ENCODE measurements at regions not wholly inside any gene's neighbourhood (a gene's known extent, or its start where the extent isn't known, plus 50 kb on each side); places are given as distances from the start of the nearest gene placed in this dataset.

GRCh38 chr2:200208041-200208440, 98.5 kb upstream of the SPATS2L start:
- Histone ChIP-seq H3K27me3 (replicated peaks in 1 of 7) (peaks cover 0 to 8% (median 0%) of the 10 kb centered on the region in 7 donors), H3K4me1 (no peaks in the 10 kb centered on the region), H3K27ac (no peak overlapping the region), H3K4me3 (no peak overlapping the region), H3K9me3 (peaks cover 0 to 15% (median 3%) of the 10 kb centered on the region in 8 donors), H3K36me3 (no peaks in the 10 kb centered on the region)
- DNase-seq = no peak
- 43 to 66% (median 62%) methylated on average over 3 of the region's 3 CpGs for WGBS, 5 donors
- intact Hi-C loops (cut with DNase I; ENCODE audit: low total_unique reads) = no loop called here
- TF ChIP-seq POLR2A (IDR thresholded peaks at IDR 0.05) (no peak), CTCF (IDR thresholded peaks at IDR 0.05 in 8 of 11, conservative IDR thresholded peaks at IDR 0.05 in 3 of 11) (no peak), POLR2AphosphoS5 (IDR thresholded peaks at IDR 0.05) (no peak)

- 86 to 91% (median 89%) methylated on average over 22 of the region's 22 CpGs for WGBS, 5 donors
- DNase-seq = no peak
- H3K27ac ChIP-seq = no peak overlapping the region
- peaks cover 0 to 15% (median 3%) of the 10 kb centered on the region in 8 donors for H3K9me3 ChIP-seq
- peaks cover 0 to 13% (median 0%) of the 10 kb centered on the region in 7 donors for H3K27me3 ChIP-seq (replicated peaks in 1 of 7)
- intact Hi-C loops (cut with DNase I; ENCODE audit: low total_unique reads) = no loop called here
- H3K36me3 ChIP-seq = no peaks in the 10 kb centered on the region
- no peak overlapping the region for H3K4me3 ChIP-seq
- H3K4me1 ChIP-seq = no peaks in the 10 kb centered on the region
- TF ChIP-seq POLR2A (IDR thresholded peaks at IDR 0.05) = no peak
These were observed 97.5 kb upstream of the SPATS2L start for GRCh38 chr2:200209030-200209429.

- no peak for DNase-seq
- H3K4me3 ChIP-seq = no peak overlapping the region
These were observed 94.8 kb upstream of the SPATS2L start for GRCh38 chr2:200211643-200212042.

GRCh38 chr2:200212862-200213425, 93.5 kb upstream of the SPATS2L start:
- Histone ChIP-seq H3K4me1 (no peaks in the 10 kb centered on the region), H3K36me3 (no peaks in the 10 kb centered on the region), H3K27ac (no peak overlapping the region), H3K4me3 (no peak overlapping the region), H3K27me3 (replicated peaks in 1 of 7) (peaks cover 0 to 13% (median 0%) of the 10 kb centered on the region in 7 donors), H3K9me3 (no peaks in the 10 kb centered on the region)
- intact Hi-C loops (cut with DNase I; ENCODE audit: low total_unique reads) = no loop called here
- TF ChIP-seq POLR2A (IDR thresholded peaks at IDR 0.05) (no peak), CTCF (IDR thresholded peaks at IDR 0.05 in 8 of 11, conservative IDR thresholded peaks at IDR 0.05 in 3 of 11) (no peak), POLR2AphosphoS5 (IDR thresholded peaks at IDR 0.05) (no peak)
- DNase-seq = no peak
- WGBS, 5 donors = 81 to 93% (median 90%) methylated on average over 5 of the region's 5 CpGs

More at GRCh38 chr2:200211643-200212042, 94.8 kb upstream of the SPATS2L start:
- intact Hi-C loops (cut with DNase I; ENCODE audit: low total_unique reads) = no loop called here
- H3K27ac ChIP-seq = no peak overlapping the region
- TF ChIP-seq POLR2AphosphoS5 (IDR thresholded peaks at IDR 0.05) = no peak
- no peak for TF ChIP-seq CTCF (IDR thresholded peaks at IDR 0.05 in 8 of 11, conservative IDR thresholded peaks at IDR 0.05 in 3 of 11)
- TF ChIP-seq POLR2A (IDR thresholded peaks at IDR 0.05) = no peak
- 66 to 76% (median 73%) methylated on average over 5 of the region's 5 CpGs for whole genome bisulfite sequencing, 5 donors
- H3K4me1 ChIP-seq = no peaks in the 10 kb centered on the region
- no peaks in the 10 kb centered on the region for H3K36me3 ChIP-seq
- peaks cover 0 to under 1% (median 0%) of the 10 kb centered on the region in 8 donors for H3K9me3 ChIP-seq
- H3K27me3 ChIP-seq (replicated peaks in 1 of 7) = peaks cover 0 to 13% (median 0%) of the 10 kb centered on the region in 7 donors

Measured in spleen (tissue), 11 donors.